ENCODE measurements at regions not wholly inside any gene's neighbourhood (a gene's known extent, or its start where the extent isn't known, plus 50 kb on each side); places are given as distances from the start of the nearest gene placed in this dataset.

- TF ChIP-seq, protein P1, sequence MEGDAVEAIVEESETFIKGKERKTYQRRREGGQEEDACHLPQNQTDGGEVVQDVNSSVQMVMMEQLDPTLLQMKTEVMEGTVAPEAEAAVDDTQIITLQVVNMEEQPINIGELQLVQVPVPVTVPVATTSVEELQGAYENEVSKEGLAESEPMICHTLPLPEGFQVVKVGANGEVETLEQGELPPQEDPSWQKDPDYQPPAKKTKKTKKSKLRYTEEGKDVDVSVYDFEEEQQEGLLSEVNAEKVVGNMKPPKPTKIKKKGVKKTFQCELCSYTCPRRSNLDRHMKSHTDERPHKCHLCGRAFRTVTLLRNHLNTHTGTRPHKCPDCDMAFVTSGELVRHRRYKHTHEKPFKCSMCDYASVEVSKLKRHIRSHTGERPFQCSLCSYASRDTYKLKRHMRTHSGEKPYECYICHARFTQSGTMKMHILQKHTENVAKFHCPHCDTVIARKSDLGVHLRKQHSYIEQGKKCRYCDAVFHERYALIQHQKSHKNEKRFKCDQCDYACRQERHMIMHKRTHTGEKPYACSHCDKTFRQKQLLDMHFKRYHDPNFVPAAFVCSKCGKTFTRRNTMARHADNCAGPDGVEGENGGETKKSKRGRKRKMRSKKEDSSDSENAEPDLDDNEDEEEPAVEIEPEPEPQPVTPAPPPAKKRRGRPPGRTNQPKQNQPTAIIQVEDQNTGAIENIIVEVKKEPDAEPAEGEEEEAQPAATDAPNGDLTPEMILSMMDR (IDR thresholded peaks at IDR 0.05; ENCODE audit: insufficient read depth, low read length) = no peak
- Histone ChIP-seq H3K27me3 (ENCODE audit: insufficient read depth, poor library complexity, severe bottlenecking) (peaks cover 34% of the 10 kb centered on the region), H3K4me3 (replicated peaks; ENCODE audit: insufficient read depth, low read length) (no peak overlapping the region), H3K27ac (replicated peaks) (no peak overlapping the region)
- no peak for DNase-seq (ENCODE audit: low read depth in 1 of 2, low spot score in 1 of 2)
These were observed 106.7 kb downstream of the LEPR start for GRCh38 chr1:65527190-65527589.

- Histone ChIP-seq H3K4me3 (replicated peaks; ENCODE audit: insufficient read depth, low read length) (no peak overlapping the region), H3K27me3 (ENCODE audit: insufficient read depth, poor library complexity, severe bottlenecking) (peaks cover 36% of the 10 kb centered on the region), H3K27ac (replicated peaks) (no peak overlapping the region)
- TF ChIP-seq, protein P1 (IDR thresholded peaks at IDR 0.05; ENCODE audit: insufficient read depth, low read length) = no peak
- TF ChIP-seq GABPA (IDR thresholded peaks at IDR 0.05; ENCODE audit: low read depth) = no peak
- no peak for DNase-seq (ENCODE audit: low read depth in 1 of 2, low spot score in 1 of 2)
These were observed 107.4 kb downstream of the LEPR start for GRCh38 chr1:65527707-65528503.

DNA sequence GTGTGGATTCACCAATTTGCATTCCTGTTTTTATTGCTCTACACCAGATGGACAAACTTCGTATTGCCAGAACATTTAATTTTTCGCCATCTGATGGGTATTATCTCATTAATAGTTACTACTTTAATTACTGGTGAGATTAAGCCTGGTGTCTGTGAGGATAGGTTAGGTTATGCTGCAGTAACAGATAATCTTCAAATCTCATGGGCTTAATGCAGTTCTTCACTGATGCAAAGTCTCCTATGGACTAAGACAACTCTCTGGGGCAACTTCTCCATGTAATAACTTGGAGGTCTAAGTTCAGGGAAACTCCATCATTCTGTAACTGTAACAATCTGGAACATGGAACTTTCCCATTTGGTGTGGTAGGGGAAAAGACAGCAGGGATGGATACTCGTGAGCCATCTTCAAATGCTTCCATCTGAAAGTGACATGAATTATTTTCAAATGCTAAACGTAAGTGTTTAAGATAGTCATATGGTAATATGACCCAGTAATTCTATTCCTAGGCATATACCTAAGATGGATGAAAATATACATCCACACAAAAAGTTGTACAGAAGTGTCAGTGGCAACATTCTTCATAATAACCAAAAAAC, 111.6 kb downstream of the LEPR start:
- no peak for DNase-seq (ENCODE audit: low read depth in 1 of 2, low spot score in 1 of 2)

More for the DNA sequence above, 111.6 kb downstream of the LEPR start:
- Histone ChIP-seq H3K4me3 (replicated peaks; ENCODE audit: insufficient read depth, low read length) (no peak overlapping the region), H3K27me3 (ENCODE audit: insufficient read depth, poor library complexity, severe bottlenecking) (peaks cover 2% of the 10 kb centered on the region), H3K27ac (replicated peaks) (no peak overlapping the region)
- TF ChIP-seq SPI1 (IDR thresholded peaks at IDR 0.05; ENCODE audit: borderline replicate concordance, low read depth) (no peak), POLR2AphosphoS5 (IDR thresholded peaks at IDR 0.05; ENCODE audit: low read depth) (no peak), REST (IDR thresholded peaks at IDR 0.05; ENCODE audit: insufficient replicate concordance, low read depth) (no peak), GABPA (IDR thresholded peaks at IDR 0.05; ENCODE audit: low read depth) (no peak)
- TF ChIP-seq, protein P1 (IDR thresholded peaks at IDR 0.05; ENCODE audit: insufficient read depth, low read length) = no peak

Data from HL-60 (cell line).